ENCODE measurements at regions not wholly inside any gene's neighbourhood (a gene's known extent, or its start where the extent isn't known, plus 50 kb on each side); places are given as distances from the start of the nearest gene placed in this dataset.
A peak's percentile ranks its signal among the peaks of the same experiment; 100 is the strongest.

- DNase-seq (ENCODE audit: low read depth in 2 of 2): no peak
These were observed 320.3 kb upstream of the ADGRL4 start for GRCh38 chr1:79326875-79327274.

- no peak for DNase-seq (ENCODE audit: low read depth in 2 of 2)
These were observed 319.2 kb upstream of the ADGRL4 start for GRCh38 chr1:79325705-79326104.

- no peak for DNase-seq (ENCODE audit: low read depth in 2 of 2)
These were observed 318.6 kb upstream of the ADGRL4 start for GRCh38 chr1:79325126-79325525.

DNA sequence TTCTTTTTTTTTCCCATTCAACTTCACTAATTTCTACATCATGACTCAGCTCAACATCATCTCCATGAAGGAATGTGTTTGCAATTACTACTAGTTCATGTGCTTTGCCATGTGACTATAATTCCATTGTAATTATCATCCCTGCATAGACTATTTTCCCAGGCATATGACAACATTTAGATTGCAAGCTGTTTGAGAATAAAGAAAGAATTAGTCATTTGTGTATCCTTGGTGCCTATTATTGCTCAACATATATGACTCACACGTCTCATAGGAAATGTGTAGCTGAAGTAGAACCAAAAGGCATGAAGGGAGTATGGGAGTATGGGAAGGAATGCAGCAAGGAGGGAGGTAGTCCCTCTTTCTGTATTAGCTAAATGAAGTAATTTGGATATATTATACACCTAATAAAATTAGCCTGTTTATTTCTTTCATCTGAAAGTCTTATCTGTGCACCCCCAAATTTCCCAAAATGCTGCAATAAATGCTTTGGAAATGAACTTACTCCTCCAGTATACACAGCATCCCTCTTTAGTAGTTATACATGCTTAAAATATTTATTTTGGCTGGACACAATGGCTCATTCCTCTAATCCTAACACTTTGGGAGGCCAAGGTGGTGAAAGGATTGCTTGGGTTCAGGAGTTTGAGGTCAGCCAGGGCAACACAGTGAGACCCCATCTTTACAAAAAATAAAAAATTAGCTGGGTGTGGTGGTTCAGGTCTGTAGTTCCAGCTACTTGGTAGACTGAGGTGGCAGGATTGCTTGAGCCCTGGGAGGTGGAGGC is 316.9 kb upstream of the ADGRL4 start:
- DNase-seq (ENCODE audit: low read depth in 2 of 2): peak; percentile 98 to 99

- no peak for DNase-seq (ENCODE audit: low read depth in 2 of 2)
These were observed 316.0 kb upstream of the ADGRL4 start for GRCh38 chr1:79322511-79323027.

DNA sequence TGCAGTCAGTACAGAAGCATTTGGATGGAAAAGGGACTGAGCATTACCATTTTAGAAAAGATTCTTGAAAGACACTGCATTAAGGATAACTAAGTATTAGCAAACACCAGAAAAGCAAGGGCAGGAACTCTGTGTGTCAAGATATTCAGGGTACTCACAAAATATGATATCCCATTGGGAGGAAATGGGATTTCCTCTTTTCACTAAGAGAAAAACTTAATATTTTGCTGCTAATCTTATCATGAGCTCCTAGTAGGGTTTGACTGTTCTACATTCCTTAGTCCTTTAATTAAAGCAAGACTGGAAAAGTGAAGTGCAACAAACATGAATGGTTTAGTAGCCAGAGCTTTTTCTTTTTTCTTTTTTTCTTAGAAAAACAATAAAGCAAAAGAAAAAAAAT is 305.9 kb upstream of the ADGRL4 start:
- no peak for DNase-seq (ENCODE audit: low read depth in 2 of 2)

DNA sequence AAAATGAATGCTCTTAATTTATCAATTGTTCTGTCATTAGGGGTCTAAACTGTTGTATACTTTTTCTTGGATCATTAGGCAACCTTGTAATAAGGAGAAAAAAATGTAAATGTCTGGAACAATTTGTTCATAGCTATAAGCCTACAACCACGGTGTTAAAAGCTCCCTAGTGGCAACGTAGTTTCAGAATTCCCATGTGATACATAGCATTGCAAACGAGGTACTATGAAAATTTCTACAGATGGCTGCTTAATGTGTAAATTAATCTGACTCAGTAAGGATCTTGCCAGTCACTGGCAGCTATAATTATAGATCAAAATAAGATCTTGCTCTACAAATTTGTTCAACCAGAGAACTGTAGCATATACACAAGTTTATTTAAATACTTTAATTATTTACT is 304.1 kb upstream of the ADGRL4 start:
- DNase-seq (ENCODE audit: low read depth in 2 of 2): no peak

DNA sequence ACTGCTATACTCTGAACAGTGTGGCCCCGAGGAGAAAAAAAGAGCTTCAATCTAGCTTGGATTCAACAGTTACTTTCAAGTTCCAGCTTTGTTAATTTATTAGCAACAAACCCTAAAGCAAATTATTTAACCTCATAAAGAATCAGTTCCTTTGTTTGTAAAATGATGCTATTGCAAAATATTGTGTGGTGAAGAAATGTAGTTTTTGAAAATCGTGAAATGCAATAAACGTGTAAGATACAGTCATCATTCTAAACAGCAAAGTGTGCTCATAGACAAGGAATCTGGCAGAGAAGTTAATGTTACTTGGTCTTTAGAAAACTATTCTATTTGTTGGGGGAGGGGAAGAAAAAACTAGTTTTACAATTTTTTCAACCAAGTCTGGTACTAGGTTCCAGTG is 297.6 kb upstream of the ADGRL4 start:
- no peak for DNase-seq (ENCODE audit: low read depth in 2 of 2)

DNA sequence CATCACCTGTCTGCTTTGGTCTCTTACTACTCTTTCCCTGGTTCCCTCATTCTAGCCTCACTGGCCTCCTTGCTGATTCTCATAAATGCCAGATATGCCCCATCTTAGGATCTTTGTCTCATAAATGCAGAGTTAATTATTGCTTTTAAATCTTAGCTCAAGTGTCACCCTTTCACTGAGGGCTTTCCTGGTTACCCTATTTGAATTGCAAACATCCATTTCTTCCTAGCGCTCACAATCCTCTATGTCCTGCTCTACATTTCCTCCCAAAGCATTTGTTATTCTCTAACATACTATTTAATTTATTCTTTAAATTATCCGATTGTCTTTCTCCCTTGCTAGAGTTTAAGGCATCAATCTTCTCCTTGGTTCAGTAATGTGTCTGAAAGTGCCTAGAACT is 296.5 kb upstream of the ADGRL4 start:
- no peak for DNase-seq (ENCODE audit: low read depth in 2 of 2)

GRCh38 chr1:79302380-79302930 is 295.9 kb upstream of the ADGRL4 start:
- DNase-seq (ENCODE audit: low read depth in 2 of 2): no peak

GRCh38 chr1:79295967-79296366 is 289.4 kb upstream of the ADGRL4 start:
- DNase-seq (ENCODE audit: low read depth in 2 of 2): no peak

GRCh38 chr1:79293611-79294010 is 287.1 kb upstream of the ADGRL4 start:
- DNase-seq (ENCODE audit: low read depth in 2 of 2): no peak

DNA sequence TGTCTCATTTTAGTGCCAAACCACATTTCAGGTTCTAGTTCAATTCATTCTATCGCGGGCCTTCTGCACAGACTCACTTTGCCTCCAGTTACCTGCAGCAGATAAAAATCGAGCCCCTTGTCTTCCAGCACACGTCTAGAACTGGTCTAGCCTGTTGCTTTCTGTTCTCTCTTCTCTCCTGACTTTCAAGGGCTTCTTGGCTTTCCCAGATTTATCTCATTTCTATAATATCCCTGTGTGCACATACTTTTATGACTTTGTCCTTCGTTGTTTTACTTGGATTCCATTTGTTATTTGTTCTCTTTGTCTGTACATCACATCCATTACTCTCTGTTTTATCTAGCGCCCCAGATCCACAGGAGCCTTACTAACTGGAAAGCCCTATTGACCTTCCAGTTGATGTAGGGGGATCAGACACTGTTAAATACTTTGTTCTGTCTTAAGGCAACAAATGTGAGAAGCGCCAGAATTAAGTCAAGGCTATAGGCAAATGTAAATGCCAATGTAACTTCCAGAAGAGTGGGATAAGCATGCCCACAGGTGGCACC is 284.5 kb upstream of the ADGRL4 start:
- DNase-seq (ENCODE audit: low read depth in 2 of 2): no peak

- no peak for DNase-seq (ENCODE audit: low read depth in 2 of 2)
These were observed 281.5 kb upstream of the ADGRL4 start for GRCh38 chr1:79287982-79288381.

- DNase-seq (ENCODE audit: low read depth in 2 of 2): no peak
These were observed 279.1 kb upstream of the ADGRL4 start for GRCh38 chr1:79285667-79286066.

GRCh38 chr1:79283451-79283850 is 276.9 kb upstream of the ADGRL4 start:
- DNase-seq (ENCODE audit: low read depth in 2 of 2): no peak

DNA sequence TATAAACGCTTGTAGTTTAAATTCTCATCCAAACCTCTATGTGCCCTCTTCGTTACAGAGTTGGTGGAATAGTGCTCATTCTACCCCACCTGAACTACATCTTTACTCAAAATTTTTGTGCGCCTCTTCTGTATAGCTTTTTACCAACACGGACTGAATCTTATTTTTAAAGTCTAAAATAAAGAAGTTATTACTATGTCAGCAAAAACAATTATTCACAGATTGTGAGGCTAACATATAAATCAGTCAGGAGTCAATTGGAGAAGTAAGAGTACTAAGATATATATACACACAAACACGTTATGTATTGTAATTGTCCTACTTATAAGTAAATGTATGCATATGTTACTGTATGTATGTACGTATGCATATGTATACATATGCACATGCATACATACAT is 274.9 kb upstream of the ADGRL4 start:
- no peak for DNase-seq (ENCODE audit: low read depth in 2 of 2)

DNA sequence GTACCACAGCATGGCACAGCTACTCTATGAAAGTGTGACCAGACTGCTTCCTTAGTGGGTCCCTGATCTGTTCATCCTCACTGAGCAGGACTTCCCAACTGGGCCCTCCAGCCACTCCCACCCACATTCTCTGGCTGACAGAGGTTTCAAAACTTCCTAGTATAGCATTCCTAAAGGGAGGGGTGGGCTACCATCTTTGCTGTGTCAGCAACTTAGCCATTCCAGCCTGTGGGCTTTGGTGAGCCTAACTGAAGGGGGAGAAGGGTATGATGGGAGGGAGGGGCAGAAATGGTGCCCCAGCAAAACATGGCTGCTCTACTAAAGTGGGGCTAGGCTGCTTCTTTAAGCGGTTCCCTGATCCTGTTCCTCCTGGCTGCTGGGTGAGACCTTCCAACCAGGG is 265.2 kb upstream of the ADGRL4 start:
- no peak for DNase-seq (ENCODE audit: low read depth in 2 of 2)

DNA sequence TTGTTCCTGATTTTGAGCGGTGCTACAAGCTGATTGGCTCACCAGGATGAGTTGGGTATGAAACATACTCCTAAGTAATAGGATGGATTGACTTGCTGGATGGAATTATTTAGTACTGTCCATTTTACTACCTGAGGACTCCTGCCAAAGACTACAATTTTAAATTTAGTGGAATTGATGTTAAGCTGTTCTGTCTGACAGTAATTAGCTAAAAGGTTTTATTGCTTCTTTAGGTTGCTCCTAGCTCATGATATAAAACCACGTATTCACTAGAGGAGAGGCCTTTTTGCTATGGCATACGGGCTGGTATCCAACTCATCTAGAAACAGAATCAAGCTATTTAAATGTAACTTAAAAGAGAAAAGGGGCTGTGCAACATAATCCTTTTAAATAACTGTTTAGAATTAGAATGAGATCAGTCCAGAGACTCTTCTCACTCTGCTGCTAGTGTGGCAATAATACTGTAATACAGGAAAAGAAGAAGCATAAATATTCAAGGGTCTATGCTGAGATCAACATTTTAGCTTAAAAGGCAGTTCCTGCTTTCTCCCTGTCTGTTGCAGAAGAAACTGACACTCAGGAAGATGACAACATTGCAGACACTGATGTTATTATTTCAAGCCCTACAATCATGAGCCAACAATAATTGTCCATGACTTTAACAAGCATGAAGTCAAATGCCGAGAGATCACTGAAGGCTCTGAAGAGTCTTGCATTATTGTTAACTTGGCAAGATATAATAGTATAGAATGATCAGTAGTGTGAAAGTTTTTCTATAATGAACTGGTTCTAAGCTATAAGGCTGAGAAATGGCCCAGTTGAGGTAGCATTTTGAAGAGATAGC is 258.7 kb upstream of the ADGRL4 start:
- DNase-seq (ENCODE audit: low read depth in 2 of 2): no peak

GRCh38 chr1:79264285-79264684 is 257.8 kb upstream of the ADGRL4 start:
- no peak for DNase-seq (ENCODE audit: low read depth in 2 of 2)

GRCh38 chr1:79262745-79263258 is 256.3 kb upstream of the ADGRL4 start:
- DNase-seq (ENCODE audit: low read depth in 2 of 2): no peak
